ENCODE measurements at regions not wholly inside any gene's neighbourhood (a gene's known extent, or its start where the extent isn't known, plus 50 kb on each side); places are given as distances from the start of the nearest gene placed in this dataset.

GRCh38 chr4:153948041-153948440 lies 159.2 kb upstream of the SFRP2 start:
- Histone ChIP-seq H3K4me2 (ENCODE audit: low read length) (no peak overlapping the region), H3K4me3 (ENCODE audit: low read length) (no peak overlapping the region), H3F3A (ENCODE audit: low read length, unreplicated experiment) (no peaks in the 10 kb centered on the region), H3K9ac (ENCODE audit: low read length) (no peak overlapping the region), H2AFZ (ENCODE audit: low read length) (no peak overlapping the region), H4K20me1 (ENCODE audit: low read length) (no peaks in the 10 kb centered on the region), H3K9me3 (ENCODE audit: low read length) (no peaks in the 10 kb centered on the region; the same call in 1 of the 2 replicates), H3K27ac (ENCODE audit: low read length) (no peak overlapping the region), H3K36me3 (ENCODE audit: low read depth, low read length) (no peaks in the 10 kb centered on the region), H3K79me2 (ENCODE audit: low read length) (no peaks in the 10 kb centered on the region), H3K9me2 (replicated peaks; ENCODE audit: low read length) (no peaks in the 10 kb centered on the region), H3K4me1 (ENCODE audit: insufficient read depth, low read length) (no peaks in the 10 kb centered on the region), H3K27me3 (ENCODE audit: low read length) (no peaks in the 10 kb centered on the region)
- TF ChIP-seq EZH2 (IDR thresholded peaks at IDR 0.05; ENCODE audit: low read length, unreplicated experiment): no peak
- no peak for TF ChIP-seq CTCF (conservative IDR thresholded peaks at IDR 0.05; ENCODE audit: low read depth, low read length)
- TF ChIP-seq EZH2phosphoT487 (IDR thresholded peaks at IDR 0.05; ENCODE audit: borderline replicate concordance, low read length): no peak
- intact Hi-C loops (cut with micrococcal nuclease): no loop called here
- CTCF ChIA-PET: no interaction called here
- POLR2A ChIA-PET (ENCODE audit: unreplicated experiment): no interaction called here
- DNase-seq (no peak), ATAC-seq (no peak)
- no TSS peak for BruUV-seq (replicated peaks)

- Histone ChIP-seq H3K4me3 (ENCODE audit: low read length) (no peak overlapping the region), H2AFZ (ENCODE audit: low read length) (no peak overlapping the region), H3K4me1 (ENCODE audit: insufficient read depth, low read length) (no peaks in the 10 kb centered on the region), H3K36me3 (ENCODE audit: low read depth, low read length) (no peaks in the 10 kb centered on the region), H3K9me3 (ENCODE audit: low read length) (no peaks in the 10 kb centered on the region; the same call in 1 of the 2 replicates), H4K20me1 (ENCODE audit: low read length) (no peaks in the 10 kb centered on the region), H3K79me2 (ENCODE audit: low read length) (no peaks in the 10 kb centered on the region), H3K4me2 (ENCODE audit: low read length) (no peak overlapping the region), H3K9me2 (replicated peaks; ENCODE audit: low read length) (no peaks in the 10 kb centered on the region), H3K27ac (ENCODE audit: low read length) (no peak overlapping the region), H3K9ac (ENCODE audit: low read length) (no peak overlapping the region), H3F3A (ENCODE audit: low read length, unreplicated experiment) (no peaks in the 10 kb centered on the region), H3K27me3 (ENCODE audit: low read length) (no peaks in the 10 kb centered on the region)
- BruUV-seq (replicated peaks): no TSS peak
- intact Hi-C loops (cut with micrococcal nuclease): no loop called here
- POLR2A ChIA-PET (ENCODE audit: unreplicated experiment): no interaction called here
- no peak for ATAC-seq
- TF ChIP-seq CTCF (conservative IDR thresholded peaks at IDR 0.05; ENCODE audit: low read depth, low read length): no peak
- no peak for TF ChIP-seq EZH2 (IDR thresholded peaks at IDR 0.05; ENCODE audit: low read length, unreplicated experiment)
- TF ChIP-seq EZH2phosphoT487 (IDR thresholded peaks at IDR 0.05; ENCODE audit: borderline replicate concordance, low read length): no peak
- no peak for DNase-seq
- CTCF ChIA-PET: no interaction called here
Measured at GRCh38 chr4:153947124-153947523, 158.2 kb upstream of the SFRP2 start.

- DNase-seq (no peak), ATAC-seq (no peak)
- Histone ChIP-seq H3K9ac (ENCODE audit: low read length) (no peak overlapping the region), H3K27me3 (ENCODE audit: low read length) (no peaks in the 10 kb centered on the region), H4K20me1 (ENCODE audit: low read length) (no peaks in the 10 kb centered on the region), H3K9me2 (replicated peaks; ENCODE audit: low read length) (no peaks in the 10 kb centered on the region), H3K36me3 (ENCODE audit: low read depth, low read length) (no peaks in the 10 kb centered on the region), H3K79me2 (ENCODE audit: low read length) (no peaks in the 10 kb centered on the region), H3K4me2 (ENCODE audit: low read length) (no peak overlapping the region), H3K4me3 (ENCODE audit: low read length) (no peak overlapping the region), H2AFZ (ENCODE audit: low read length) (no peak overlapping the region), H3F3A (ENCODE audit: low read length, unreplicated experiment) (no peaks in the 10 kb centered on the region), H3K4me1 (ENCODE audit: insufficient read depth, low read length) (no peaks in the 10 kb centered on the region), H3K27ac (ENCODE audit: low read length) (no peak overlapping the region), H3K9me3 (ENCODE audit: low read length) (no peaks in the 10 kb centered on the region; the same call in 1 of the 2 replicates)
- POLR2A ChIA-PET (ENCODE audit: unreplicated experiment): no interaction called here
- CTCF ChIA-PET: no interaction called here
- BruUV-seq (replicated peaks): no TSS peak
- intact Hi-C loops (cut with micrococcal nuclease): no loop called here
- TF ChIP-seq EZH2phosphoT487 (IDR thresholded peaks at IDR 0.05; ENCODE audit: borderline replicate concordance, low read length) (no peak), EZH2 (IDR thresholded peaks at IDR 0.05; ENCODE audit: low read length, unreplicated experiment) (no peak), CTCF (conservative IDR thresholded peaks at IDR 0.05; ENCODE audit: low read depth, low read length) (no peak)
Measured at GRCh38 chr4:153945704-153946103, 156.8 kb upstream of the SFRP2 start.
